ENCODE measurements at regions not wholly inside any gene's neighbourhood (a gene's known extent, or its start where the extent isn't known, plus 50 kb on each side); places are given as distances from the start of the nearest gene placed in this dataset.
"Not testable (repeated sequence)": the region's sequence is repeated elsewhere in the genome, so short reads cannot be mapped to it uniquely, and the experiment has no call there.

GRCh38 chr6:19939321-19939720, 102.2 kb downstream of the ID4 start:
- not testable (repeated sequence) for TF ChIP-seq CTCF, POLR2AphosphoS5, POLR2A (IDR thresholded peaks at IDR 0.05)
